ENCODE measurements at regions not wholly inside any gene's neighbourhood (a gene's known extent, or its start where the extent isn't known, plus 50 kb on each side); places are given as distances from the start of the nearest gene placed in this dataset.

DNA sequence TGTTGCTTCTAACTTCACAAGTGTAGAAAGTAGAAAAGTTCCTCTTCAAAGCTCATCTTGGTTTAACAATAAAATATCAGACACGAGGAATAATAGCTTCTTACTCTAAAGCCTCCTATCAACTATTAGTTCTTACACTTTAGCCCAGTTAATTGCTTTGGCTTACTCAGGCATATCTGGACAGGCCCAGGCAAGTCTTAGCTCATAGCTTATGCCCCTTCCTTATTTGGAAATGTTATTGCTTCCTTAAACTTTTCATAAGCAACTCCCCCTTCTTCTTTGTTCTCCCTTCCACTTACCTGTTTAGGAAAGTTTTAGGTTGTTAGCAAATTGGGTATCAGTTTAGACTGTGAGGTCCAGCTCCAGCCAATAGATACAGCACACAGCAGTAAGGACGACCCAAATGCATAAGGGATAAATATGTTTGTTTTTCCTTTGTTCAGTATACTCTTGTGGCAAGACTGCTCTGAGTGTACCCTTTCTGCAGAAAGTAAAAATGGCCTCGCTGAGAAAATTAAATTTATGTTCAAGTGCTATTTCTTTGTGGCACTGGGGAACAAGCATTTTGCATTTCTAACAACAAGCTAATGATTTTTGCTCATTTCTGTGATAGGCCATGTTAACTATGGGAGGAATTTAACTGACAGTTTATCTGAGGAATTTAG, 162.1 kb downstream of the SMC2 start:
- TF ChIP-seq, protein P1, sequence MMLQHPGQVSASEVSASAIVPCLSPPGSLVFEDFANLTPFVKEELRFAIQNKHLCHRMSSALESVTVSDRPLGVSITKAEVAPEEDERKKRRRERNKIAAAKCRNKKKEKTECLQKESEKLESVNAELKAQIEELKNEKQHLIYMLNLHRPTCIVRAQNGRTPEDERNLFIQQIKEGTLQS (IDR thresholded peaks at IDR 0.05) = no peak
- TF ChIP-seq, protein P2, sequence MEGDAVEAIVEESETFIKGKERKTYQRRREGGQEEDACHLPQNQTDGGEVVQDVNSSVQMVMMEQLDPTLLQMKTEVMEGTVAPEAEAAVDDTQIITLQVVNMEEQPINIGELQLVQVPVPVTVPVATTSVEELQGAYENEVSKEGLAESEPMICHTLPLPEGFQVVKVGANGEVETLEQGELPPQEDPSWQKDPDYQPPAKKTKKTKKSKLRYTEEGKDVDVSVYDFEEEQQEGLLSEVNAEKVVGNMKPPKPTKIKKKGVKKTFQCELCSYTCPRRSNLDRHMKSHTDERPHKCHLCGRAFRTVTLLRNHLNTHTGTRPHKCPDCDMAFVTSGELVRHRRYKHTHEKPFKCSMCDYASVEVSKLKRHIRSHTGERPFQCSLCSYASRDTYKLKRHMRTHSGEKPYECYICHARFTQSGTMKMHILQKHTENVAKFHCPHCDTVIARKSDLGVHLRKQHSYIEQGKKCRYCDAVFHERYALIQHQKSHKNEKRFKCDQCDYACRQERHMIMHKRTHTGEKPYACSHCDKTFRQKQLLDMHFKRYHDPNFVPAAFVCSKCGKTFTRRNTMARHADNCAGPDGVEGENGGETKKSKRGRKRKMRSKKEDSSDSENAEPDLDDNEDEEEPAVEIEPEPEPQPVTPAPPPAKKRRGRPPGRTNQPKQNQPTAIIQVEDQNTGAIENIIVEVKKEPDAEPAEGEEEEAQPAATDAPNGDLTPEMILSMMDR (IDR thresholded peaks at IDR 0.05 in 2 of 3, conservative IDR thresholded peaks at IDR 0.05 in 1 of 3; ENCODE audit: borderline replicate concordance in 1 of 3, insufficient read depth in 1 of 3, low read depth in 2 of 3, low read length in 2 of 3) = no peak
- TF ChIP-seq FOSL1 (IDR thresholded peaks at IDR 0.05; ENCODE audit: low read depth) (no peak), POLR2AphosphoS5 (IDR thresholded peaks at IDR 0.05; ENCODE audit: low read depth, low read length) (no peak), RAD21 (IDR thresholded peaks at IDR 0.05; ENCODE audit: low read depth) (no peak), POLR2A (IDR thresholded peaks at IDR 0.05; ENCODE audit: borderline replicate concordance, extremely low read depth, insufficient read depth, insufficient read length) (no peak), EGR1 (IDR thresholded peaks at IDR 0.05; ENCODE audit: low read depth) (no peak)

Measured in HCT116 (cell line).